K562 (cell line): ENCODE measurements at regions not wholly inside any gene's neighbourhood (a gene's known extent, or its start where the extent isn't known, plus 50 kb on each side); places are given as distances from the start of the nearest gene placed in this dataset.

Experiments used
- ARID2 ChIP-seq: fragments of 450-650 bp; IDR thresholded peaks from 2 replicates; pipeline ENCODE4 v1.6.1; 2017; ENCODE audit warnings: antibody characterized with exemption, mild to moderate bottlenecking
- ZNF23 ChIP-seq: fragments of 250-450 bp; sonication (Bioruptor Pico); IDR thresholded peaks from 2 replicates; pipeline ENCODE4 v1.4.0; 2020; ENCODE audit warnings: mild to moderate bottlenecking
- TF ChIP-seq, protein P1 (sequence below): sonication (generic); formaldehyde crosslinking; IDR thresholded peaks from 2 replicates; pipeline ENCODE4 v1.8.1; 2023; ENCODE audit warnings: mild to moderate bottlenecking, missing genetic modification reagents
- TF ChIP-seq, protein P2 (sequence below): fragments of 250-450 bp; sonication (Bioruptor Pico); IDR thresholded peaks from 2 replicates; pipeline ENCODE4 v1.4.0; 2020; ENCODE audit warnings: mild to moderate bottlenecking, moderate library complexity
- TF ChIP-seq, protein P3 (sequence below): fragments of 450-650 bp; IDR thresholded peaks from 2 replicates; pipeline ENCODE4 v1.6.1; 2016; ENCODE audit warnings: mild to moderate bottlenecking

DNA sequence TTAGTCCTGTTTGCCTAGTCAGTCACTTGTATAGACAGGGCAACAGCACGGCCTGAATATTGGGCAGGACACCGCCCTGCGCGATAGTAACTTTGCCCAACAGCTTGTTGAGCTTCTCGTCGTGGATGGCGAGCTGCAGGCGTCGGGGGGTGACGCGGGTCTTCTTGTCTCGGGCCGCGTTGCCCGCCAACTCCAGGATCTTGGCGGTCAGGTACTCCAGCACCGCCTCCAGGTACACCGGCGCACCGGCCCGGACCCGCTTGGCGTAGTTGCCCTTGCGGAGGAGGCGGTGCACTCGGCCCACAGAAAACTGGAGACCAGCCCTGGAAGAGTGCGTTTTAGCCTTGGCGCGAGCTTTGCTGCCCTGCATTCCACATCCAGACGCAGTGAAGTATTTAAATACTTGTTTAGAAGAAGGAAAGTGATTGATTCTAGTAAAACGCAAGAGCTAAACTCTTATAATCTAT, 92.8 kb upstream of the BTN3A2 start (continued):
- TF ChIP-seq, protein P1, sequence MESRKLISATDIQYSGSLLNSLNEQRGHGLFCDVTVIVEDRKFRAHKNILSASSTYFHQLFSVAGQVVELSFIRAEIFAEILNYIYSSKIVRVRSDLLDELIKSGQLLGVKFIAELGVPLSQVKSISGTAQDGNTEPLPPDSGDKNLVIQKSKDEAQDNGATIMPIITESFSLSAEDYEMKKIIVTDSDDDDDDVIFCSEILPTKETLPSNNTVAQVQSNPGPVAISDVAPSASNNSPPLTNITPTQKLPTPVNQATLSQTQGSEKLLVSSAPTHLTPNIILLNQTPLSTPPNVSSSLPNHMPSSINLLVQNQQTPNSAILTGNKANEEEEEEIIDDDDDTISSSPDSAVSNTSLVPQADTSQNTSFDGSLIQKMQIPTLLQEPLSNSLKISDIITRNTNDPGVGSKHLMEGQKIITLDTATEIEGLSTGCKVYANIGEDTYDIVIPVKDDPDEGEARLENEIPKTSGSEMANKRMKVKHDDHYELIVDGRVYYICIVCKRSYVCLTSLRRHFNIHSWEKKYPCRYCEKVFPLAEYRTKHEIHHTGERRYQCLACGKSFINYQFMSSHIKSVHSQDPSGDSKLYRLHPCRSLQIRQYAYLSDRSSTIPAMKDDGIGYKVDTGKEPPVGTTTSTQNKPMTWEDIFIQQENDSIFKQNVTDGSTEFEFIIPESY (CRISPR knock-in tag), result peak; percentile 97
- TF ChIP-seq, protein P2, sequence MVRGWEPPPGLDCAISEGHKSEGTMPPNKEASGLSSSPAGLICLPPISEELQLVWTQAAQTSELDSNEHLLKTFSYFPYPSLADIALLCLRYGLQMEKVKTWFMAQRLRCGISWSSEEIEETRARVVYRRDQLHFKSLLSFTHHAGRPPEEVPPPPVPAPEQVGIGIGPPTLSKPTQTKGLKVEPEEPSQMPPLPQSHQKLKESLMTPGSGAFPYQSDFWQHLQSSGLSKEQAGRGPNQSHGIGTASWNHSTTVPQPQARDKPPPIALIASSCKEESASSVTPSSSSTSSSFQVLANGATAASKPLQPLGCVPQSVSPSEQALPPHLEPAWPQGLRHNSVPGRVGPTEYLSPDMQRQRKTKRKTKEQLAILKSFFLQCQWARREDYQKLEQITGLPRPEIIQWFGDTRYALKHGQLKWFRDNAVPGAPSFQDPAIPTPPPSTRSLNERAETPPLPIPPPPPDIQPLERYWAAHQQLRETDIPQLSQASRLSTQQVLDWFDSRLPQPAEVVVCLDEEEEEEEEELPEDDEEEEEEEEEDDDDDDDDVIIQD (CRISPR knock-in tag), result no peak
- TF ChIP-seq ZNF23 (no peak), ARID2 (no peak)
- TF ChIP-seq, protein P3, sequence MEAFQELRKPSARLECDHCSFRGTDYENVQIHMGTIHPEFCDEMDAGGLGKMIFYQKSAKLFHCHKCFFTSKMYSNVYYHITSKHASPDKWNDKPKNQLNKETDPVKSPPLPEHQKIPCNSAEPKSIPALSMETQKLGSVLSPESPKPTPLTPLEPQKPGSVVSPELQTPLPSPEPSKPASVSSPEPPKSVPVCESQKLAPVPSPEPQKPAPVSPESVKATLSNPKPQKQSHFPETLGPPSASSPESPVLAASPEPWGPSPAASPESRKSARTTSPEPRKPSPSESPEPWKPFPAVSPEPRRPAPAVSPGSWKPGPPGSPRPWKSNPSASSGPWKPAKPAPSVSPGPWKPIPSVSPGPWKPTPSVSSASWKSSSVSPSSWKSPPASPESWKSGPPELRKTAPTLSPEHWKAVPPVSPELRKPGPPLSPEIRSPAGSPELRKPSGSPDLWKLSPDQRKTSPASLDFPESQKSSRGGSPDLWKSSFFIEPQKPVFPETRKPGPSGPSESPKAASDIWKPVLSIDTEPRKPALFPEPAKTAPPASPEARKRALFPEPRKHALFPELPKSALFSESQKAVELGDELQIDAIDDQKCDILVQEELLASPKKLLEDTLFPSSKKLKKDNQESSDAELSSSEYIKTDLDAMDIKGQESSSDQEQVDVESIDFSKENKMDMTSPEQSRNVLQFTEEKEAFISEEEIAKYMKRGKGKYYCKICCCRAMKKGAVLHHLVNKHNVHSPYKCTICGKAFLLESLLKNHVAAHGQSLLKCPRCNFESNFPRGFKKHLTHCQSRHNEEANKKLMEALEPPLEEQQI, result 0 out of 2 replicates have a peak, but pooled peaks have one; percentile 17
- TF ChIP-seq, all 486 proteins: peak for 3
